Lower lobe of right lung (tissue), 2 donors: ENCODE measurements at regions not wholly inside any gene's neighbourhood (a gene's known extent, or its start where the extent isn't known, plus 50 kb on each side); places are given as distances from the start of the nearest gene placed in this dataset.

ENCODE experiments used
- ATAC-seq, 2 donors: fragments of 200-7000 bp; cut with Tn5 transposase; one replicate each; pipeline ENCODE4 v1.9.1; 2020 to 2022; ENCODE audit warnings: mild to moderate bottlenecking in 2 of 2, moderate library complexity in 2 of 2
- DNase-seq: peaks from one replicate; pipeline ENCODE4 v3.0.0-alpha.2; 2020
- H3K27ac ChIP-seq: fragments of 200-600 bp; one replicate; pipeline ENCODE4 v1.8.0; 2022
- H3K27me3 ChIP-seq: fragments of 200-600 bp; one replicate; pipeline ENCODE4 v1.8.0; 2022; ENCODE audit warnings: low read depth
- H3K36me3 ChIP-seq: fragments of 200-600 bp; one replicate; pipeline ENCODE4 v1.8.0; 2022; ENCODE audit warnings: mild to moderate bottlenecking
- H3K4me1 ChIP-seq: fragments of 200-600 bp; one replicate; pipeline ENCODE4 v1.8.0; 2022
- H3K4me3 ChIP-seq: fragments of 200-600 bp; one replicate; pipeline ENCODE4 v1.8.0; 2022; ENCODE audit warnings: mild to moderate bottlenecking
- H3K9me3 ChIP-seq: fragments of 200-600 bp; one replicate; pipeline ENCODE4 v1.8.0; 2022
- intact Hi-C: fragments of 100-400 bp; cut with DNase I; formaldehyde crosslinking; loops from one replicate; pipeline ENCODE4 v1.11.0; 2022
- TF ChIP-seq, protein P1 (sequence below): fragments of 200-600 bp; IDR thresholded peaks from one replicate; pipeline ENCODE4 v1.8.0; 2022; ENCODE audit warnings: antibody characterized with exemption, mild to moderate bottlenecking
- donor health status: DM: no; HTN: yes; CAD: no; lungs with severe emphysema.

DNA sequence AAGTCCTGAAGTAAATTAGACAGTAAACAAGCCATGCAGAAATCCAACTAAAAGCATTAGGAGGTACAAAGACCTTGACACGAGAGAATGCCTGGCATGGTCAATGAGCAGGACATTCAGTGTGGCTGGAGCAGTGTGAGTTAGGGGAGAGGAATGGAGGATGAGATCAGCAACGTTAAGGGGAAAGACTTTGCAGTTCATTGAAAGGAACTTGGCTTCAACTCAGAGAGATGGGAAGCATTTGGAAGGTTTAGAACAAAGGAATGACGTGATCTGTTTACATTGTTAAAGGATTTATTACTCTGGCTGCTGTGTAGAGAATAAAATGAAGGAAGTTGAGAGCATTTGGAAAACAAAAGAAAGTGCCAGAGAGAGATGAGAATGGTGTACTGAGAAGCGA is 621.3 kb downstream of the XIRP2 start:
- ATAC-seq (no peak), DNase-seq (no peak)
- Histone ChIP-seq H3K27me3 (no peaks in the 10 kb centered on the region), H3K9me3 (no peaks in the 10 kb centered on the region), H3K27ac (no peak overlapping the region), H3K4me3 (no peak overlapping the region), H3K4me1 (no peaks in the 10 kb centered on the region), H3K36me3 (no peaks in the 10 kb centered on the region)
- intact Hi-C loops = no loop called here
- TF ChIP-seq, protein P1, sequence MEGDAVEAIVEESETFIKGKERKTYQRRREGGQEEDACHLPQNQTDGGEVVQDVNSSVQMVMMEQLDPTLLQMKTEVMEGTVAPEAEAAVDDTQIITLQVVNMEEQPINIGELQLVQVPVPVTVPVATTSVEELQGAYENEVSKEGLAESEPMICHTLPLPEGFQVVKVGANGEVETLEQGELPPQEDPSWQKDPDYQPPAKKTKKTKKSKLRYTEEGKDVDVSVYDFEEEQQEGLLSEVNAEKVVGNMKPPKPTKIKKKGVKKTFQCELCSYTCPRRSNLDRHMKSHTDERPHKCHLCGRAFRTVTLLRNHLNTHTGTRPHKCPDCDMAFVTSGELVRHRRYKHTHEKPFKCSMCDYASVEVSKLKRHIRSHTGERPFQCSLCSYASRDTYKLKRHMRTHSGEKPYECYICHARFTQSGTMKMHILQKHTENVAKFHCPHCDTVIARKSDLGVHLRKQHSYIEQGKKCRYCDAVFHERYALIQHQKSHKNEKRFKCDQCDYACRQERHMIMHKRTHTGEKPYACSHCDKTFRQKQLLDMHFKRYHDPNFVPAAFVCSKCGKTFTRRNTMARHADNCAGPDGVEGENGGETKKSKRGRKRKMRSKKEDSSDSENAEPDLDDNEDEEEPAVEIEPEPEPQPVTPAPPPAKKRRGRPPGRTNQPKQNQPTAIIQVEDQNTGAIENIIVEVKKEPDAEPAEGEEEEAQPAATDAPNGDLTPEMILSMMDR = no peak

DNA sequence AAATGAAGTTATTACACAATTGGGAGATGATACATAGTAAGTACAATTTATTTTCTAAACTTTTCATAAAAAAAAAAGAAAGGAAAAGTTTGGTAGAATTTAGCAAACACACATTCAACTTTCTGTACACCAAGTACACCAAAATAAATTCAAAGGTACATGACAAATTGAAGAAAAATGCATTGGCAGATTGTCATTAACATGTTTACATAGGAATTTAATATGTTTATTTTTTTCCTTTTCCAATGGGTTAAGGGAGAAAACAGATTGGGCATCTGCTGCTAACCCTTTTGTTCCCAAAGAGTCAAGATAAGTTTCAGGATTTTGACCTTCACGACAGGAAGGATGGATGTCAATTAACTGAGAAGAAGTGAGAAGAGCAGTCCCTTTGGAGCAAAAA is 620.4 kb downstream of the XIRP2 start:
- Histone ChIP-seq H3K4me3 (no peak overlapping the region), H3K36me3 (no peaks in the 10 kb centered on the region), H3K27ac (no peak overlapping the region), H3K4me1 (no peaks in the 10 kb centered on the region), H3K9me3 (no peaks in the 10 kb centered on the region), H3K27me3 (no peaks in the 10 kb centered on the region)
- ATAC-seq = no peak
- no peak for DNase-seq
- intact Hi-C loops = no loop called here
- TF ChIP-seq, protein P1 = no peak

DNA sequence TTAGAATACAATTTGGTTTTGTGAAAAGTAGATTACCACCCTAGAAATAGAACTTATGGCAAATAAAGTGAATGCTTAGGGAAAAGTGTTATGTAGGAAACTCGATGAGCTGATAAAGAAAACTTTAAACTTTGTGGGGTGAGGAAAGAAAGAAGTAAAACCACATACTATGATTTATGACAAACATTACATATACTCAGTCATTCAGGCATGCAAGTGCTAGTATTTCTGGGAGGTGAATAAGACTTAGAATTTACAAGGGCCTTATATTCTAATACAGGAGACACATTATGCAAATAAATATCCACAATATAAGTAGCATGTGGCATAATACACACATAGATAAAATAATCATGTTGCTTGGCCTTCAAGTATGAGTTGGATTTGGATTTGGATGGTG is 618.1 kb downstream of the XIRP2 start:
- intact Hi-C loops = no loop called here
- DNase-seq (no peak), ATAC-seq (no peak)
- H3K27ac ChIP-seq = no peak overlapping the region
- H3K9me3 ChIP-seq = no peaks in the 10 kb centered on the region
- H3K27me3 ChIP-seq = no peaks in the 10 kb centered on the region
- TF ChIP-seq, protein P1 = no peak
- no peak overlapping the region for H3K4me3 ChIP-seq
- no peaks in the 10 kb centered on the region for H3K4me1 ChIP-seq
- no peaks in the 10 kb centered on the region for H3K36me3 ChIP-seq

DNA sequence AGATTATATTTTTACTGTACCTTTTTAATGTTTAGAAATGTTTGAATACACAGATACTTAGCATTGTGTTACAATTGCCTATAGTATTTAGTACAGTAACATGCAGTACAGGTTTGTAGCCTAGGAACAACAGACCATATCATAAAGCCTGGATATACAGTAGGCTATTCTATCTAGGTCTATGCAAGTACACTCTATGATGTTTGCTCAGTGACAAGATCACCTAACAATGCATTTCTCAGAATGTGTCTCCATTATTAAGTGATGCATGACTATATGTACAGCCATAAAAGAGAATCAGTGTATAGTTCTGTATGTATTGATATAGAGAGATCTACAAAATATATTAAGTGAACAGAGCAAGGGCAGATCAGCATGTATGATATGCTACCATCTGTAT is 616.4 kb downstream of the XIRP2 start:
- DNase-seq = no peak
- no peak overlapping the region for H3K27ac ChIP-seq
- ATAC-seq = no peak

DNA sequence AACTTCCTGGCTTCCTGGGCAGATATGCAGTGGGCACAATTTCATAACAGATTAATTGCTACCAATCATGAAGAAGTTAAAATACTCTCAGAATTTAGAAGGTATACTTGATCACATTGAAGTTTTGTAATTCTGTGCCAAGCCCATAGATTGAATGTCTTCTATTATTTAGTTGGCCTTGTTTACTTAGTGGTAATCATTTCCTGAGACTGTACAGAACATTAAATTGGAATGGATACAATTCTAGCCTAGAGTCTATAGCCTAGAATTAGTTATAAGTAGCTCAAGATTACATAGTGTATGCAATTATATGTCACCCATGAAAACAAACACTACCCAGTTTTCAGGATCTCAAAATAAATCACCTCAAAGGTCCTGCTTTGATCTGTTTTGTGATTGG is 615.8 kb downstream of the XIRP2 start:
- TF ChIP-seq, protein P1 = no peak
- no peaks in the 10 kb centered on the region for H3K4me1 ChIP-seq
- ATAC-seq (no peak), DNase-seq (no peak)
- no peaks in the 10 kb centered on the region for H3K9me3 ChIP-seq
- no peaks in the 10 kb centered on the region for H3K36me3 ChIP-seq
- no peak overlapping the region for H3K4me3 ChIP-seq
- H3K27ac ChIP-seq = no peak overlapping the region
- no peaks in the 10 kb centered on the region for H3K27me3 ChIP-seq
- intact Hi-C loops = no loop called here

More for the DNA sequence above, 616.4 kb downstream of the XIRP2 start:
- no peaks in the 10 kb centered on the region for H3K36me3 ChIP-seq
- H3K4me3 ChIP-seq = no peak overlapping the region
- no peaks in the 10 kb centered on the region for H3K4me1 ChIP-seq
- H3K27me3 ChIP-seq = no peaks in the 10 kb centered on the region
- TF ChIP-seq, protein P1 = no peak
- intact Hi-C loops = no loop called here
- H3K9me3 ChIP-seq = no peaks in the 10 kb centered on the region

DNA sequence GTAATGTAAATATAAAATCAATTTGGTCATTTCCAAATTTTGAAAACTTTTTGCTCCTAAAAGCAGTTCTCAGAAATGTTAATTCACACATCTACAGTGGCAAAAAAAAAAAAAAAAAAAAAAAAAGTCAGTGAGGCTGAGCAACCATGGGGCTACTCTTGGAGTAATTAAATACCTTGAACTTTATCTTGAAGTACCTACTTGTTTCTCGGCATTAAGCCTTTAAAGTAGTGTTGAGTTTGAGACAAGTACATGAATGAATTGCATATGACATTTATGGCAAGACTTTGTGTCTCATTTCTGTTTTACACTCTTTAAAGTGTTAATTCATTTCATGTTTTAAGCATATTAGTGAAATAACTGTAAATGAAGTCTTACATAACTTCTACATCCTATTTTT is 613.3 kb downstream of the XIRP2 start:
- DNase-seq = no peak
- TF ChIP-seq, protein P1 = no peak
- Histone ChIP-seq H3K36me3 (no peaks in the 10 kb centered on the region), H3K4me3 (no peak overlapping the region), H3K9me3 (no peaks in the 10 kb centered on the region), H3K4me1 (no peaks in the 10 kb centered on the region), H3K27ac (no peak overlapping the region), H3K27me3 (no peaks in the 10 kb centered on the region)
- ATAC-seq = no peak
- intact Hi-C loops = no loop called here
